GM23248 (cell line): ENCODE measurements at regions not wholly inside any gene's neighbourhood (a gene's known extent, or its start where the extent isn't known, plus 50 kb on each side); places are given as distances from the start of the nearest gene placed in this dataset.

Experiments used
- EZH2 ChIP-seq: fragments of 200-600 bp; sonication (generic); IDR thresholded peaks from 2 replicates; pipeline ENCODE4 v1.6.1; 2018; ENCODE audit warnings: antibody characterized with exemption, mild to moderate bottlenecking; ENCODE audit not compliant: insufficient read depth, poor library complexity, severe bottlenecking
- EZH2phosphoT487 ChIP-seq: fragments of 200-600 bp; sonication (generic); IDR thresholded peaks from 2 replicates; pipeline ENCODE4 v1.6.1; 2018; ENCODE audit warnings: antibody characterized with exemption, moderate library complexity, mild to moderate bottlenecking, low read depth; ENCODE audit not compliant: insufficient read depth

DNA sequence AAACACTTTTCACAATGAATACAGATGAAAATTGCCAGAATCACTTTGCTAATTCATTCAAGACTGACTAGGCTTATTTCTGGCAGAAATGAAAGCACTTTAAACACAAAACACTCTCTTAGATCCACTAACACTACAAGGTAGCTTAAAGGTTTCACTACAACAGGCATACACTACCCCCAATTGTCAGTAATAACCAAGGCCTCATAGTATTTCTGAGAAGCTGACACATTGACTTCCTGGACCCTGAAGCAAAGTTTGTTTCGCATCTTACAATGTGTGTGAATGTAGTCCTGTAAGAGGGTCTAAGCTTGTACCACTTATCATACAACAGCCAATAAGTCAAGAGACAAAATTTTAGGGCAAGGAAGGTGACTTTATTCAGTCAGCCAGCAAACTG, 129.9 kb upstream of the FMR1 start:
- TF ChIP-seq EZH2 (no peak), EZH2phosphoT487 (no peak)
